Astrocyte (in vitro differentiated cells and primary cell): ENCODE measurements at regions not wholly inside any gene's neighbourhood (a gene's known extent, or its start where the extent isn't known, plus 50 kb on each side); places are given as distances from the start of the nearest gene placed in this dataset.
A peak's percentile ranks its signal among the peaks of the same experiment; 100 is the strongest.

Experiments
- DNase-seq: peaks from one replicate; pipeline ENCODE4 v3.0.0-alpha.2; 2010; ENCODE audit warnings: low read depth
- FAIRE-seq: peaks from 2 replicates; lab custom pipeline; 2011; peaks lifted over from hg19 to GRCh38; lab: Jason Lieb, UNC
- H2AFZ ChIP-seq: 2 replicates; pipeline ENCODE4 v1.6.0; 2012; ENCODE audit warnings: low read depth, low read length, inconsistent platforms
- H3K27ac ChIP-seq: 2 replicates; pipeline ENCODE4 v1.5.1; 2011; ENCODE audit warnings: low read depth, low read length, inconsistent platforms
- H3K27me3 ChIP-seq: 2 replicates; pipeline ENCODE4 v1.6.0; 2011; ENCODE audit warnings: low read length, inconsistent platforms; ENCODE audit not compliant: insufficient read depth
- H3K36me3 ChIP-seq: 2 replicates; pipeline ENCODE4 v1.5.1; 2011; ENCODE audit warnings: low read length, inconsistent platforms; ENCODE audit not compliant: insufficient read depth
- H3K4me1 ChIP-seq: 2 replicates; pipeline ENCODE4 v1.5.1; 2011; ENCODE audit warnings: low read length, inconsistent platforms; ENCODE audit not compliant: insufficient read depth
- H3K4me2 ChIP-seq: 2 replicates; pipeline ENCODE4 v1.6.0; 2012; ENCODE audit warnings: low read length, inconsistent platforms
- H3K4me3 ChIP-seq: 2 replicates; pipeline ENCODE4 v1.5.1; 2011; ENCODE audit warnings: low read depth, mild to moderate bottlenecking, low read length, inconsistent platforms; ENCODE audit not compliant: insufficient read depth
- H3K79me2 ChIP-seq: 2 replicates; pipeline ENCODE4 v1.6.0; 2012; ENCODE audit warnings: mild to moderate bottlenecking, low read length, inconsistent platforms; ENCODE audit not compliant: insufficient read depth
- H3K9ac ChIP-seq: 2 replicates; pipeline ENCODE4 v1.6.0; 2012; ENCODE audit warnings: mild to moderate bottlenecking, low read length, inconsistent platforms
- H3K9me3 ChIP-seq: 2 replicates; pipeline ENCODE4 v1.5.1; 2012; ENCODE audit warnings: low read depth, mild to moderate bottlenecking, low read length, inconsistent platforms; ENCODE audit not compliant: insufficient read depth
- H4K20me1 ChIP-seq: 2 replicates; pipeline ENCODE4 v1.6.0; 2012; ENCODE audit warnings: low read length, inconsistent platforms; ENCODE audit not compliant: insufficient read depth
- H3K27ac Mint-ChIP-seq: one replicate; pipeline ENCODE4 v1.8.0; 2021; ENCODE audit warnings: mild to moderate bottlenecking, mixed read lengths; ENCODE audit not compliant: unreplicated experiment
- H3K27me3 Mint-ChIP-seq: one replicate; pipeline ENCODE4 v1.8.0; 2021; ENCODE audit warnings: low read depth, mixed read lengths; ENCODE audit not compliant: unreplicated experiment
- H3K36me3 Mint-ChIP-seq: one replicate; pipeline ENCODE4 v1.8.0; 2021; ENCODE audit warnings: low read depth, mixed read lengths; ENCODE audit not compliant: unreplicated experiment
- H3K4me1 Mint-ChIP-seq: one replicate; pipeline ENCODE4 v1.8.0; 2021; ENCODE audit warnings: low read depth, mixed read lengths; ENCODE audit not compliant: unreplicated experiment
- H3K4me3 Mint-ChIP-seq: one replicate; pipeline ENCODE4 v1.8.0; 2021; ENCODE audit warnings: mild to moderate bottlenecking, moderate library complexity, mixed read lengths; ENCODE audit not compliant: unreplicated experiment
- H3K9me3 Mint-ChIP-seq: one replicate; pipeline ENCODE4 v1.8.0; 2021; ENCODE audit warnings: mild to moderate bottlenecking, mixed read lengths; ENCODE audit not compliant: unreplicated experiment
- EZH2 ChIP-seq: IDR thresholded peaks from 2 replicates; pipeline ENCODE4 v1.6.1; 2012; ENCODE audit warnings: mild to moderate bottlenecking, low read length, inconsistent platforms; ENCODE audit not compliant: insufficient read depth
- TF ChIP-seq, protein P1 (sequence below): IDR thresholded peaks from 2 replicates; pipeline ENCODE4 v1.5.1; 2011; ENCODE audit warnings: low read depth, mild to moderate bottlenecking, inconsistent platforms, low read length, moderate library complexity; ENCODE audit not compliant: insufficient read depth

DNA sequence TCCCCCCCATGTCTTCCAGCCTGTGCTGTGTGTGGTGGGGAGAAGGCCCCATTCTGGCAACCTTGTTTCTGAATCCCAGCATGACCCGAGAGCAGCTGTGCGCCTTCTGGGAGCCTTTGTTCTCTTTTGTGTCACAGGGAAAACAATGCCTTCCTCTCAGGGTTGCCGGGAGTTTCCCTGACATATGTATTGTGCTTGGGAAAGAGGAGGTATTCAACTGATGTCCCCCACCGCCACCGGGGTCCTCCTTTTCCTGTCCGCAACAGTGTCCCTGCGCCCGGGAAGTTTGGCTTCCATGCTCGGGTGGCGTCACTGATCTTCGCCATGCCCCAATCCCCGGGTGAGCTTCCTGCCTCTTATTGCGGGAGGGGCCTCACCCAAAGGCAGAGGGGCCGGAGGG lies 77.5 kb upstream of the ASB18 start:
- H3K4me3 ChIP-seq = no peak overlapping the region
- no peak overlapping the region for H3K27ac ChIP-seq
- no peak overlapping the region for H3K9ac ChIP-seq
- H3K27me3 Mint-ChIP-seq = peaks cover 22% of the 10 kb centered on the region
- H3K27me3 ChIP-seq = peaks cover 5% of the 10 kb centered on the region
- no peaks in the 10 kb centered on the region for H3K9me3 ChIP-seq
- H3K27ac Mint-ChIP-seq = no peak overlapping the region
- FAIRE-seq (no peak), DNase-seq (no peak)
- H3K36me3 ChIP-seq = no peaks in the 10 kb centered on the region
- H3K4me1 Mint-ChIP-seq = peaks cover 8% of the 10 kb centered on the region
- H3K4me1 ChIP-seq = no peaks in the 10 kb centered on the region
- no peak overlapping the region for H2AFZ ChIP-seq
- no peak overlapping the region for H3K4me2 ChIP-seq
- peaks cover 4% of the 10 kb centered on the region for H3K36me3 Mint-ChIP-seq
- H3K4me3 Mint-ChIP-seq = no peak overlapping the region
- H4K20me1 ChIP-seq = no peaks in the 10 kb centered on the region
- H3K79me2 ChIP-seq = no peaks in the 10 kb centered on the region
- peaks cover 6% of the 10 kb centered on the region for H3K9me3 Mint-ChIP-seq
- no peak for TF ChIP-seq EZH2
- TF ChIP-seq, protein P1, sequence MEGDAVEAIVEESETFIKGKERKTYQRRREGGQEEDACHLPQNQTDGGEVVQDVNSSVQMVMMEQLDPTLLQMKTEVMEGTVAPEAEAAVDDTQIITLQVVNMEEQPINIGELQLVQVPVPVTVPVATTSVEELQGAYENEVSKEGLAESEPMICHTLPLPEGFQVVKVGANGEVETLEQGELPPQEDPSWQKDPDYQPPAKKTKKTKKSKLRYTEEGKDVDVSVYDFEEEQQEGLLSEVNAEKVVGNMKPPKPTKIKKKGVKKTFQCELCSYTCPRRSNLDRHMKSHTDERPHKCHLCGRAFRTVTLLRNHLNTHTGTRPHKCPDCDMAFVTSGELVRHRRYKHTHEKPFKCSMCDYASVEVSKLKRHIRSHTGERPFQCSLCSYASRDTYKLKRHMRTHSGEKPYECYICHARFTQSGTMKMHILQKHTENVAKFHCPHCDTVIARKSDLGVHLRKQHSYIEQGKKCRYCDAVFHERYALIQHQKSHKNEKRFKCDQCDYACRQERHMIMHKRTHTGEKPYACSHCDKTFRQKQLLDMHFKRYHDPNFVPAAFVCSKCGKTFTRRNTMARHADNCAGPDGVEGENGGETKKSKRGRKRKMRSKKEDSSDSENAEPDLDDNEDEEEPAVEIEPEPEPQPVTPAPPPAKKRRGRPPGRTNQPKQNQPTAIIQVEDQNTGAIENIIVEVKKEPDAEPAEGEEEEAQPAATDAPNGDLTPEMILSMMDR = no peak

DNA sequence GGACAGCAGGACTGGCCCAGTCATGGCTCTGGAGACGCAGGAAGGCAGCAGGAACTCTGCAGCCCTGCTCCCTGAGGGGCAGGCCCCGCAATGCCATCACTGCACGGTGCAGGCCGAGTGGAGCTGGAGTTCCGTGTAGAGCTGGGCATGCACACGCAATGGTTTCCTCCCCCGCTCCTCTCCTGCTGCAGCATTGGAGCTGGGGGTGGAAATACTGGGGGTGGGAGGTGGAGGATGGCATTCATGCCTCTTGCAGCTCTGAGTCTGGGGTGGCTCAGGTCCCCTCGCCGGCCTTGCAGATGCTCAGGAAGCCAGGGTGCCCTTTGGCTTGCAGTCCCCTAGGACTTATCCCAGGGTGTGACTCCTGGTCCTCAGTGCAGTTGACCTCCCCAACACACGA lies 78.3 kb upstream of the ASB18 start:
- no peak for DNase-seq
- no peak overlapping the region for H3K4me3 Mint-ChIP-seq
- H3K27ac Mint-ChIP-seq = no peak overlapping the region
- Histone ChIP-seq H3K4me1 (no peaks in the 10 kb centered on the region), H2AFZ (no peak overlapping the region), H4K20me1 (no peaks in the 10 kb centered on the region), H3K79me2 (no peaks in the 10 kb centered on the region), H3K36me3 (no peaks in the 10 kb centered on the region), H3K4me3 (no peak overlapping the region), H3K27ac (no peak overlapping the region), H3K27me3 (peaks cover 7% of the 10 kb centered on the region), H3K4me2 (no peak overlapping the region), H3K9ac (no peak overlapping the region), H3K9me3 (no peaks in the 10 kb centered on the region)
- no peaks in the 10 kb centered on the region for H3K36me3 Mint-ChIP-seq
- TF ChIP-seq, protein P1 = no peak
- TF ChIP-seq EZH2 = no peak
- peaks cover 6% of the 10 kb centered on the region for H3K9me3 Mint-ChIP-seq
- H3K27me3 Mint-ChIP-seq = peaks cover 21% of the 10 kb centered on the region
- FAIRE-seq = no peak
- H3K4me1 Mint-ChIP-seq = peaks cover 8% of the 10 kb centered on the region

DNA sequence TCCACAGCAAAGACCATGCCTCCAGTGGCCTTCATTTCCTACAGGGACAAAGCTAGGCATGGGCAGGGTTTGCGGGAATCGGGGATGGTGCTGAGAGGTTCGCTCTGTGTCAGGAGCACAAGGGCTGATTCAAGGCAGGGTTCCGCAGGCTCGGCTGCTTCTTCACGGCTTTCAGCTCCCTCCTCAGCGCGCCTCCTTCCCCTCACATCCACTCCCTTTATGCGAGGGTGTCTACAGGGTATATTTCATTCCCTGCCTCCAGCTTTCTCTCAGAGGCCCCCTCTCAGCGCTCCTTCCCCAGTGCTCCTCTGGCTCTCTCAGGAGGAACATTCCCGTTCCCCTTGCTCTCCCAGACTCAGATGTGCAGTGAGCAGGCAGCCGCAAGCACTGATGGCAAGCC lies 78.7 kb upstream of the ASB18 start:
- peaks cover 10% of the 10 kb centered on the region for H3K27me3 ChIP-seq
- no peaks in the 10 kb centered on the region for H3K79me2 ChIP-seq
- no peaks in the 10 kb centered on the region for H3K9me3 ChIP-seq
- Mint-ChIP-seq H3K27me3 (peaks cover 19% of the 10 kb centered on the region), H3K27ac (no peak overlapping the region), H3K36me3 (peaks cover under 1% of the 10 kb centered on the region), H3K9me3 (peaks cover 6% of the 10 kb centered on the region), H3K4me3 (no peak overlapping the region), H3K4me1 (peaks cover 8% of the 10 kb centered on the region)
- no peak overlapping the region for H3K4me3 ChIP-seq
- no peak overlapping the region for H3K27ac ChIP-seq
- no peak overlapping the region for H3K4me2 ChIP-seq
- TF ChIP-seq EZH2 = no peak
- TF ChIP-seq, protein P1 = no peak
- no peaks in the 10 kb centered on the region for H3K4me1 ChIP-seq
- H3K9ac ChIP-seq = no peak overlapping the region
- FAIRE-seq = no peak
- no peaks in the 10 kb centered on the region for H4K20me1 ChIP-seq
- no peaks in the 10 kb centered on the region for H3K36me3 ChIP-seq
- DNase-seq = no peak
- peak overlapping the region; percentile 38 for H2AFZ ChIP-seq
